ENCODE measurements at regions not wholly inside any gene's neighbourhood (a gene's known extent, or its start where the extent isn't known, plus 50 kb on each side); places are given as distances from the start of the nearest gene placed in this dataset.
"Not testable (repeated sequence)": the region's sequence is repeated elsewhere in the genome, so short reads cannot be mapped to it uniquely, and the experiment has no call there.

DNA sequence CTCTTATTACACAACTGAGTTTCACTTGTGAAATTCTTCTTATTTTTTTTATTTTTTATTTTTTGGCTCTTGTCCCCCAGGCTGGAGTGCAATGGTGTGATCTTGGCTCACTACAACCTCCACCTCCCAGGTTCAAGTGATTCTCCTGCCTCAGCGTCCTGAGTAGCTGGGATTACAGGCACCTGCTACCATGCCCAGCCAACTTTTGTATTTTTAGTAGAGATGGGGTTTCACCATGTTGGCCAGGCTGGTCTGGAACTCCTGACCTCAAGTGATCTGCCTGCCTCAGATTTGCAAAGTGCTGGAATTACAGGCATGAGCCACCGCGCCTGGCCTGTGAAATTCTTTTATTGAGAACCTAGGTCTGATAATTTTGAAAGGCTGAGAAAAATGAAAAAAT lies 688.3 kb upstream of the CA10 start:
- not testable (repeated sequence) for TF ChIP-seq CTCF (optimal IDR thresholded peaks at IDR 0.05 in 1 of 3, IDR thresholded peaks at IDR 0.05 in 1 of 3, conservative IDR thresholded peaks at IDR 0.05 in 1 of 3; ENCODE audit: extremely low read depth in 1 of 3, insufficient read depth in 2 of 3, low read length in 3 of 3); EZH2 (IDR thresholded peaks at IDR 0.05; ENCODE audit: low read length)
